GM21526 (cell line): ENCODE measurements at regions not wholly inside any gene's neighbourhood (a gene's known extent, or its start where the extent isn't known, plus 50 kb on each side); places are given as distances from the start of the nearest gene placed in this dataset.
A peak's percentile ranks its signal among the peaks of the same experiment; 100 is the strongest.

Source experiments
- ATAC-seq: cut with Tn5 transposase; IDR thresholded peaks from one replicate; pipeline ENCODE4 v1.9.1; 2021; ENCODE audit warnings: moderate library complexity; ENCODE audit not compliant: unreplicated experiment, low FRiP score

GRCh38 chr12:21993438-21993981, 52.3 kb upstream of the ABCC9 start:
- ATAC-seq, result no peak

- ATAC-seq, result peak; percentile 66
These were observed 51.6 kb upstream of the ABCC9 start for GRCh38 chr12:21992823-21993222.

- no peak for ATAC-seq
These were observed 50.3 kb upstream of the ABCC9 start for GRCh38 chr12:21991526-21991925.
